Glomerular visceral epithelial cell (primary cell): ENCODE measurements at regions not wholly inside any gene's neighbourhood (a gene's known extent, or its start where the extent isn't known, plus 50 kb on each side); places are given as distances from the start of the nearest gene placed in this dataset.
A peak's percentile ranks its signal among the peaks of the same experiment; 100 is the strongest.

Experiments
- DNase-seq: peaks from one replicate; pipeline ENCODE4 v3.0.0-alpha.2; 2016; ENCODE audit errors: extremely low spot score

GRCh38 chr10:131773370-131774343 lies 127.2 kb upstream of the PPP2R2D start:
- DNase-seq, result no peak

DNA sequence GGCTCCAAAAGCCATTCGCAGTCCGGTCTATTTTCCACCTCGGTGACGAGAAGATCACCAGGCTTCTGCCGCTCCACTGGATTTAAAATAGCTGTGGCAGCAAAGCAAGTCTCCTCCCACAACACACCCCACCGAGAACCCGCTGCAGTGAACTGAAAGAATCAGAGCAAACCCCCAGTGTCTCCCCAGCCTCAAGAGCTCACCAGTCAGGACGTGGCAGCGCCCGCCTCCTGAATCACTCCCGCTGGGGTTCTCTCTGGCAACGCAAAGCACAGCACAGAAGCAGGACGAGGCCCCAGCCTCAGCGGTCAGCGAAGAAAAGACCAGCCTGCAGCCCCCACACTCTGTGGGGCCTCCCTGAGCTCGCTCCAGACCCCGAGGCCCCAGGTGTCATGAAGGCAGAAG lies 126.1 kb upstream of the PPP2R2D start:
- no peak for DNase-seq

DNA sequence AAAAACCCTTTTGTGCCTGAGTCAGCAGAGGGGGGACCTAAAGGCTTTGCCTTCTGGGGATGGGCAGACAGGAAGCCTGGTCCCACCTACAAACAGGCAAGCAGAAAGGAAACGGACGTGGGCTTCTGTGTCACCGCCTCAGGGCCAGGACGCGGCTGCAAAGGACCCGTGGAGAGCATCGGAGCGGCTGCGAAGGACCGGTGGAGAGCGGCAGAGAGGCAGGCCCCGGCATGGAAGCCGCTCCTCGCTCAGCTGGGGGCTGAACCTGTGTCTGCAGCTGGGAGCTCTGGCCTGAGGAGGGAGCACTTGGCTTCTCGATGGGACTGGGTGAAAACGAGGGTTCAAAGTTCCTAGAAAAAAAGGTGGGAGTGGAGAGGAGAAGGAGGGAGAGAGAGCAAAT lies 125.4 kb upstream of the PPP2R2D start:
- no peak for DNase-seq

GRCh38 chr10:131775833-131776232 lies 125.0 kb upstream of the PPP2R2D start:
- DNase-seq, result no peak

DNA sequence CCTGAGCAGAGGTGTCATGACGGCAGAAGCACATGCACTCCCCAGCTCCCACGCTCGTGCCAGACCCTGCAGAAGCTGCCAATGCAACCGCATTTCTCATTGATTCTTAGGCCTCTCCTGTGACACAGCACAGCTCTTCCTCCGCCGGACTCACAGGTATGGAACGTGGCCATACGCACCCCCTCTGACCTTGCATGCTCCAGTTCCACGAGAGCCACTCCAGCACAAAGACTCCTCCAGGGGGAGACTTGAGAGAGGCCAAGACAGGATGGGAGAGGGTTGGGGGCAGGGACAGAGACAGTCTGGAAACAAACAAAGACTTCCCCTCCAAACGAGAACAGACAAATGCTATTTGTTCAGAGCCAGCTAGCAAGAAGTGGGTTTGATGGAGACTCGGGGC lies 124.3 kb upstream of the PPP2R2D start:
- DNase-seq, result no peak

DNA sequence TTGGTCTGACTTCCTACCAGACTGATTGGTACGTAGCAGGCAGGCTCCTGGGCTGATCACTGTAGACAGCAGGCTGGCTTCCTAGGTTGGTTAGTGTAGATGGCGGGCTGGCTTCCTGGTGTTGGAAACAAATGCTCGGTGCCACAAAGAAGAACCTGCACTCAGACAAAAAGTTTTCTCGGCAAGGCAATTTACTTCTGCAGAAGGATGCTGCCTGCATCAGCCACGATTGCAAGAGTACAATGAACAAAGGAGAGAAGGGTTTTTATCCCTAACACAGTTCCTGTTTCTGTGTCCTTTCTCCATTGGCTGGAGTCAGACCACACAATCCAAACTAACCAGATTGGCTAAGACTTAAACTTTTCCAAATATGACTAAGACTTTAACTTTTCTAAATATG lies 123.6 kb upstream of the PPP2R2D start:
- no peak for DNase-seq

DNA sequence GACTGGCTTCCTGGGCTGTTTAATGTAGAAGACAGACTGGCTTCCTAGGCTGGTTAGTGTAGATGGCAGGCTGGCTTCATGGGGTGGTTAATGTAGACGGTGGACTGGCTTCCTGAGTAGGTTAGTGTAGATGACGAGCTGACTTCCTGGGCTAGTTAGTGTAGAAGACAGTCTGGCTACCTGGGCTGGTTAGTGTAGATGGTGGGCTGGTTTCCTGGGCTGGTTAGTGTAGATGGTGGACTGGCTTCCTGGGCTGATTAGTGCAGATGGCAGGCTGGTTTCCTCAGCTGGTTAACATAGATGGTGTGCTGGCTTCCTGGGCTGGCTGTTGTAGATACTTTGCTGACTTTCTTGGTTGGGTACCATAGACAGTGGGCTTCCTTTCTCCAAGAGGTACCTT lies 122.9 kb upstream of the PPP2R2D start:
- DNase-seq, result no peak

DNA sequence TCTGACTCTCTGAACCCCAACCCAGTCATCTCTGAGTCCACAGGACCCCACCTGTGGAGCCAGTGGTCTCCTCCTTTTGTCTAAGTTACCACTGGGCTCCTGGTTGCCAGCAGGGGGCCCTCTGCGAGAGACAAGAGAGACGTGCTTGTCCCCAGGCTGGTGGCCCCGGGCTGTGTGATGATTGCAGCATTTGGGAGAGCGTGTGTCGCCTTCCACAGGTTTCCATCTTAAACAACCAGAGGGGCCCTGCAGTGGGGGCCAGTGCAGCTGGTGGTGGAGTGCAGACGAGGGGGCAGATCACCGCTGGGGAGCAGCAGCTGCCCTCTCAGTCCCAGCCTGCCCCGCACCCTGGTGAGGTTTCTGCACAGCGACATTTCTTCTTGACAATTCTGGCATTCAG lies 122.4 kb upstream of the PPP2R2D start:
- no peak for DNase-seq

GRCh38 chr10:131778842-131779241 lies 122.0 kb upstream of the PPP2R2D start:
- no peak for DNase-seq

GRCh38 chr10:131779661-131780394 lies 121.0 kb upstream of the PPP2R2D start:
- no peak for DNase-seq

DNA sequence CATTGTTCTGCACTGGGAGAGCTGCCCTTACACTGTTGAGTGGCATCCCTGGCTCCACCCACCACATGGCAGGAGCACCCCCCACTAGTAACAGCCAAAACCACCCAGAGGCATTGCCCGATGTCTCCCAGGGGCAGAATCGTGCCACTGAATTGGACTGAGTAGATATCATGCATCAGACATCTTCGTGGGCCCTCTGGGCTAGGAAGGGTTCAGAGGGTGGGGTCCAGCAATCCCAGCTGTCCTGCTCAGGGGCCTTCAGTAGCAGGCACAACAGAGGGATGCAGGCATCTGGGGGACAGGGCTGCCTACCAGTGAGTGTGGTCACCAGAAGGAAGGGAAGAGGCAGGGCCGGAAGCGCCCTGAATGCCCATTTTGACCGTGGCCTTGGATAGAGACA lies 119.7 kb upstream of the PPP2R2D start:
- no peak for DNase-seq

DNA sequence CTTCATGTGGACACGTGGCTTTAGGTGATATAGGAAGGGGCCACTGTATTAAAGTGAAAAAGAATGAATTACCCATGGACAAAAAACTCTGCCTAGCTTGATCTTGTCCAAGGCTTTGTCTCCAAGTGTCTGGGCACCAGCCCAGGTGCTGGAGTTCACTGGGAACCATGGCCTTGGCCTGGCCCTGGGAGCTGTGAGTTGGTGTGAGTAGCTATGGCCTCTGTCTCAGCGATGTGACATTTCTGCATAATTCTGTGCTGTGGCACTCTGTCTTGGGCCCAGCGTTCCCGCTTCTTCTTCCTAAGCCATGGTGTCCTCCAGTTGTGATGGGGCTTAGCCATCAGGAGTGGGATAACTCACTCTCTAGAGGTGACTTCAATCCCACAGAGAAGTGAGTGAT lies 119.0 kb upstream of the PPP2R2D start:
- no peak for DNase-seq

DNA sequence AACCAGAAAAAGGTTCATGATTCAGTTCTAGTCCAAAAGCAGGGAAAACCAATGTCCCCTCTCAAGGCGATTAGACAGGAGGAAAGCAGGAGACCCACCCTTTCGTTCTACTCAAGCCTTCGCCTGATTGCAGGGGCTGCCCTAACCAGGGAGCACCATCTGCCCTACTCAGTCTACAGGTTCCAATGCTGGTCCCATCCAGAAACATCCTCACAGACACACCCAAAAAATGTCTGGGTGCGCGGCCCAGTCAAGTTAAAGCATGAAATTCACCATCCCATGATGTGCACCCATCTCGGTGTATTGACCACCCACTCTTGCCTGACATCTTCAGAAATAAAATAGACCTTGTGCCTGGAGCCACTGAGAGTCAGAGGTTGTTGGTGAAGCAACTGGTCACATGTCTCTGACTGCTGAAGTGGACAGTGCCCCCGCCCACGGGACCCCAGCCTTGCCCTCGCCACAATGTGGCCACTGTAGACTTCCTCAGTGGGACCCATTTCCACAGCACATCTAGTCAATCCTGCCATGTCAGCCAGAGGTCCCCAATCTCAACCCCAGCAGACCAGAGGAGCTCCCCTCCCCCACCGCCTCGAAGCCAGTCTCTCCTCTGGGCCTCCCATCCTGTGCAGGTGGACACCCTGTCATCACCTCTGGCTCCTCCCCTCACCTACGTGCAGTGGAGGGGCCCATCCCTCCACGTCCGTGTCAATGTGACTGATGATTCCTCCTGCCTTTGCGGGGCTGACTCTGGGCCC lies 116.3 kb upstream of the PPP2R2D start:
- no peak for DNase-seq

GRCh38 chr10:131785121-131785460 lies 115.7 kb upstream of the PPP2R2D start:
- no peak for DNase-seq

GRCh38 chr10:131786756-131787605 lies 113.8 kb upstream of the PPP2R2D start:
- DNase-seq, result peak; percentile 5

GRCh38 chr10:131787961-131788360 lies 112.8 kb upstream of the PPP2R2D start:
- DNase-seq, result no peak

DNA sequence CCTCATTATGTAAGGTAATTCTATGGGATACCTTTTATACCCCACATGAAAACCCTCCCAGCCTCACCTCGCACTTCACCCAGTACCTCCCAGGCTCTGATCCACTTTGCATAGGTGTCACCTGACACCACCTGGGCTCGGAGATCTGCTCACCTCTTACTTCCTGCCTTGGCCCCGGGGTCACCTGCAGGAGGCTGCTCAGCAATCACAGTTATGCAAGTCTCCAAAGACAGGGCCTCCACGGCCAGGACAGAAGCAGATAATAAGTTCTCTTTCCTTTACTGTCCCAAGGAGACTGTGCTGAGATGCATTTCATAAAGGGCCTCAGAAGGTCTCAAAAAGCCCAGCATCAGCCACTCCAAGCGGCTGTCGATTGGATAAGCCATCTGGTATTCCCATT lies 112.4 kb upstream of the PPP2R2D start:
- no peak for DNase-seq

- no peak for DNase-seq
Measured at GRCh38 chr10:131789516-131789915, 111.3 kb upstream of the PPP2R2D start.

GRCh38 chr10:131790021-131790420 lies 110.8 kb upstream of the PPP2R2D start:
- no peak for DNase-seq

GRCh38 chr10:131792011-131792651 lies 108.7 kb upstream of the PPP2R2D start:
- DNase-seq, result no peak

GRCh38 chr10:131792809-131793208 lies 108.0 kb upstream of the PPP2R2D start:
- no peak for DNase-seq
